ENCODE measurements at regions not wholly inside any gene's neighbourhood (a gene's known extent, or its start where the extent isn't known, plus 50 kb on each side); places are given as distances from the start of the nearest gene placed in this dataset.

DNA sequence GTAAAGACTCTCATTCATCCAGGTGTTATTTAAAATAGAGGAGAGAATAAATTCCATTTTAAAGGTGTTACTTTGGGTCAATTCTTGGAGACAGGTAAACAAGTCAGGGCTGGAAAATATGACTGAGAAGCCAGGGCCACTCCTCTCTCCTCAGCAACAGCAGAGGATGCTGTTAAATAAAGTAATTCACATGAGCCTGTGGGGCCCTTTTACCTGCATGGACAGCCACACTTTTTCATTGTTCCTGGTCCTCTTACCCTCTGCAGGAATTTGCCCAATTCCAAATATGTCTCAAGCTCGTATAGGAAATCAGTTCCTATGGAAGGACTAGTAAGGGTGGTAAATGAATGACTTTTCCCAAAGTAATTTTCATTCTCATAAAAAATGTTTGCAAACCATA, 420.1 kb upstream of the KLF6 start:
- H3K4me2 ChIP-seq (ENCODE audit: insufficient read depth, insufficient read length, low read length): no peak overlapping the region
- Mint-ChIP-seq H3K36me3 (ENCODE audit: insufficient read depth in 1 of 3, low read depth in 3 of 3) (no peaks in the 10 kb centered on the region), H3K27ac (no peak overlapping the region), H3K4me3 (no peak overlapping the region), H3K4me1 (peaks cover 8 to 12% of the 10 kb centered on the region in 2 experiments), H3K9me3 (no peaks in the 10 kb centered on the region; a peak in 1 of 5 replicates), H3K27me3 (ENCODE audit: low read depth) (no peaks in the 10 kb centered on the region; the same call in none of the 2 replicates)
- no peak overlapping the region for H3K9ac ChIP-seq (ENCODE audit: extremely low read depth, insufficient read length, low read length)
- H2AFZ ChIP-seq (ENCODE audit: low read length): no peak overlapping the region
- no peak overlapping the region for H2AK5ac ChIP-seq (ENCODE audit: insufficient read length, low read length)
- H3K79me1 ChIP-seq (ENCODE audit: insufficient read depth, low read depth, low read length, poor library complexity, severe bottlenecking): no peaks in the 10 kb centered on the region
- H2BK15ac ChIP-seq (ENCODE audit: low read depth, low read length): no peak overlapping the region
- H2BK5ac ChIP-seq (ENCODE audit: insufficient read length, low read length): no peak overlapping the region
- no peaks in the 10 kb centered on the region for H4K20me1 ChIP-seq (ENCODE audit: control insufficient read depth, insufficient read depth, insufficient read length)
- H3K23me2 ChIP-seq (ENCODE audit: insufficient read length, low read depth, low read length, poor library complexity, severe bottlenecking): no peaks in the 10 kb centered on the region
- H3T11ph ChIP-seq (ENCODE audit: low read length): no peak overlapping the region
- DNase-seq: no peak
- H3K27me3 ChIP-seq (ENCODE audit: insufficient read depth, low read length): no peaks in the 10 kb centered on the region
- no peak overlapping the region for H4K8ac ChIP-seq (replicated peaks; ENCODE audit: insufficient read length, low read depth, low read length)
- H2BK12ac ChIP-seq (ENCODE audit: insufficient read length, low read depth, low read length): no peak overlapping the region
- H3K79me2 ChIP-seq (ENCODE audit: insufficient read depth, low read length): no peaks in the 10 kb centered on the region
- no peak overlapping the region for H3K4ac ChIP-seq (ENCODE audit: low read depth, low read length)
- H2BK20ac ChIP-seq (ENCODE audit: low read depth, low read length, poor library complexity, severe bottlenecking): no peak overlapping the region
- H3K14ac ChIP-seq (ENCODE audit: insufficient read depth, low read length): no peak overlapping the region
- no peak overlapping the region for H3K18ac ChIP-seq (ENCODE audit: insufficient read length, low read depth, low read length)
- H3K23ac ChIP-seq (ENCODE audit: insufficient read length, low read depth, low read length): no peak overlapping the region
- no CpG with 5 or more reads among the region's 1 CpG for WGBS (ENCODE audit: extremely low coverage, insufficient read length, low lambda C conversion rate)
- no peak overlapping the region for H3K56ac ChIP-seq (ENCODE audit: insufficient read length, low read depth, low read length)
- no peak overlapping the region for H4K91ac ChIP-seq (ENCODE audit: insufficient read length, low read depth, low read length)
- no peak overlapping the region for H2BK120ac ChIP-seq (ENCODE audit: low read depth, low read length, poor library complexity, severe bottlenecking)
- H3K4me1 ChIP-seq (ENCODE audit: insufficient read depth, low read length): no peaks in the 10 kb centered on the region
- no peak overlapping the region for H3K27ac ChIP-seq (ENCODE audit: insufficient read length, low read depth, low read length)
- H3K9me3 ChIP-seq (ENCODE audit: control insufficient read depth, low read depth, low read length): no peaks in the 10 kb centered on the region
- H4K5ac ChIP-seq (ENCODE audit: insufficient read length, low read depth, low read length): no peak overlapping the region
- TF ChIP-seq, protein P1, sequence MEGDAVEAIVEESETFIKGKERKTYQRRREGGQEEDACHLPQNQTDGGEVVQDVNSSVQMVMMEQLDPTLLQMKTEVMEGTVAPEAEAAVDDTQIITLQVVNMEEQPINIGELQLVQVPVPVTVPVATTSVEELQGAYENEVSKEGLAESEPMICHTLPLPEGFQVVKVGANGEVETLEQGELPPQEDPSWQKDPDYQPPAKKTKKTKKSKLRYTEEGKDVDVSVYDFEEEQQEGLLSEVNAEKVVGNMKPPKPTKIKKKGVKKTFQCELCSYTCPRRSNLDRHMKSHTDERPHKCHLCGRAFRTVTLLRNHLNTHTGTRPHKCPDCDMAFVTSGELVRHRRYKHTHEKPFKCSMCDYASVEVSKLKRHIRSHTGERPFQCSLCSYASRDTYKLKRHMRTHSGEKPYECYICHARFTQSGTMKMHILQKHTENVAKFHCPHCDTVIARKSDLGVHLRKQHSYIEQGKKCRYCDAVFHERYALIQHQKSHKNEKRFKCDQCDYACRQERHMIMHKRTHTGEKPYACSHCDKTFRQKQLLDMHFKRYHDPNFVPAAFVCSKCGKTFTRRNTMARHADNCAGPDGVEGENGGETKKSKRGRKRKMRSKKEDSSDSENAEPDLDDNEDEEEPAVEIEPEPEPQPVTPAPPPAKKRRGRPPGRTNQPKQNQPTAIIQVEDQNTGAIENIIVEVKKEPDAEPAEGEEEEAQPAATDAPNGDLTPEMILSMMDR (conservative IDR thresholded peaks at IDR 0.05): no peak
